NCI-H1092 treated with DMSO at 0.1 percent for 48 hours (cell line): ENCODE measurements at regions not wholly inside any gene's neighbourhood (a gene's known extent, or its start where the extent isn't known, plus 50 kb on each side); places are given as distances from the start of the nearest gene placed in this dataset.
"Not testable (repeated sequence)": the region's sequence is repeated elsewhere in the genome, so short reads cannot be mapped to it uniquely, and the experiment has no call there.

Source experiments
- DNase-seq: peaks from one replicate; lab custom pipeline; 2025; lab: John Stamatoyannopoulos, UW

DNA sequence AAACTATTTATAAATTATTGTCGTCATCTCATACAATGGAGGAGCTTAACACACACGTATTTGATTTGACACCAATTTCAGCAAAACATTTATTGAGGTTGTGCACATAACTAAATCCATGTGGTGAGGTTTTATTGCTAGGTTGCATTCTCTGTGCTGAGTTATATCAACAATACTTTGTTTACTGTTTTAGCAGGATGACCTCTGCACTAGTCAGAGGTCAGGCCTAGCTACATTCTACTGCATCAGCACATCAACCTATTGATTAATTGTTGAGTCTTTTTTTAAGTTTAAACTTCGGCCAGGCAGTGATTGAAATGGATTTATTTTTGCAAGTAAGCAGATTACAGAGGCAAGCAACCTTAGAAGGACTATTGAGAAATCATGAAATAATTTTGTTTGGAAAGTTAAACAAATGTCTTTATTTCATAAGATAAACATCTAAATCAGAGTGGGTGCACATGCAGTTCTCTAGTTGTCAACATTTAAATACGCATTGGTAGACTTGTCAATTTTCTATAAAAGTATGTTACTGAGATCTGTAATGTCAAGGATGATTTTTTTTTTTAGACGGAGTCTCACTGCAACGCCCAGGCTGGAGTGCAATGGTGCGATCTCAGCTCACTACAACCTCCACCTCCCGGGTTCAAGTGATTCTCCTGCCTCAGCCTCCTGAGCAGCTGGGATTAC is 75.2 kb upstream of the CD28 start:
- no peak for DNase-seq

DNA sequence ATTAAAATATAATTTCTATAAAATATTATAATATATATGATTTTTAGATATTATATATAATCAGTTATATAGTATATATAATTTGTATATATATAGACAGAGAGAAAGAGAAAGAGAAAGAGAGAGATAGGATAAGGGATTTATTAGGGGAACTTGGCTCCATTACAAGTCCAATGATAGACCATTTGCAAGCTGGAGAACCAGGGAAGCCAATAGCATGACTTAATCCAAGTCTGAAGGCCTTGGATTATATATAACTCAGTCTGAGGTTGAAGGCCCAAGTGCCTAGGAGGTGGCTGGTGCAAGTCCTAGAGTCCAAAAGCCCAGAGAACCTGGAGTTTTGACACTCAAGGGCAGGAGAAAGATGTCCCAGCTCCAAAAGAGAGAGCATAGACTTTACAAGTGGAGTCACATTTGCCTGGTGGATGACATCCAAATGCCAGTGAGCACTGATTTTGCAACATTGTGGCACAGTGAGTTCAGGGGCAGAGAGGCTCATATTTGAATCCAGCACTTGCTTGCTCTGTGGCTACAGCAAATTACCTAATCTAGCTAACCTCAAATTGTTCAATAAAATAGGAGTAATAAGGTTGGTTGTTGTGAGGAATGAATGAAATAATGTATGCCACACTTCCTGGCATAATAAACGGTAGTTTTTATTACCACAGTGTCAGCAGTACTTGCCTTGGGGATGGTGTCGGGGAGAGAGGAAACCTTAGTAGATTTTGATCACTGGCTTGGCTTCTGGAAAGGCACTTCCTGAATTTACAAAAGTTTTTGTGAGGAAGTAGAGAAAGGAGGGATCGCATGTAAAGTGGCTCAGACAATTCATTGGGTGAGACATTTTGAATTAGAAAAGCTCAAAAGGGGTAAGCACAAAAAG is 69.6 kb upstream of the CD28 start:
- DNase-seq: no peak

DNA sequence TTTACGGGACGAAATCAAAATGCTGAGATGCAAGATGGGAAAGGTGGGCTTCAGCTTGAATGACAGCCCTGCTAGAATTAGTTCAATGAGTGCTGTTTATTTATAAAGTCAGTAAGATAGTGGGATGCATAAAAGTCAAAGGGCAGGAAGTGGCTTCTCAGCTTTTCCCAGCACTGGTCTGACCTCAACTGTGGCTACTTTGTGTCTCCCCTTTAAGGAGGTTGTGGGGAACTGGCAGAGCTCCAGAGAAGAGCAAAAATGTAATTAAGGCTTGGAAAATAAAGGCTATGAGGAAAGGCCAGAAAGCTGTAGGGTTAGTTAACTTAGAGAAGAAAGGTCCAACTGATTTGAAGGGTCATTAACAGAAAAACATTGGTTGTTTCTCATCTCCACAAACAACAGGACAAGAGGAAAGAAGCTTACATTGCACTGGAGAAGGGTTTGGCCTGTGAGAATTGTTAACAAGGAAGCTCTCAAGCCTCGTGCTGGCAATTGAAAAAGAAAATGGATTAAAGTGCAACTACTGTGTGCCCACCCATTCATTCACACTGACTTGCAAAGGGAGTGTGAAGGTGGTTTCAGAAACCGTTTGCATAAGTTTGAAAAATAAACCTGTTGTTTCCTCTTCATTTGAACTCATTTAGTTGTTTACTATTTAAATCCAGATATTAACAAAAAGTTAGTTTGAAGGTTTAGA is 68.8 kb upstream of the CD28 start:
- no peak for DNase-seq

DNA sequence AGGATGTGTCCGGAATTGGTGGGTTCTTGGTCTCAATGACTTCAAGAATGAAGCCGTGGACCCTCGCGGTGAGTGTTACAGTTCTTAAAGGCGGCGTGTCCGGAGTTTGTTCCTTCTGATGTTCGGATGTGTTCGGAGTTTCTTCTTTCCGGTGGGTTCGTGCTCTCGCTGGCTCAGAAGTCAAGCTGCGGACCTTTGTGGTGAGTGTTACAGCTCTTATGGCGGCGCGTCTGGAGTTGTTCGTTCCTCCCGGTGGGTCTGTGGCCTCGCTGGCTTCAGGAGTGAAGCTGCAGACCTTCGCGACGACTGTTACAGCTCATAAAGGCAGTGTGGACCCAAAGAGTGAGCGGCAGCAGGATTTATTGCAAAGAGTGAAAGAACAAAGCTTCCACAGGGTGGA is 64.6 kb upstream of the CD28 start:
- not testable (repeated sequence) for DNase-seq

DNA sequence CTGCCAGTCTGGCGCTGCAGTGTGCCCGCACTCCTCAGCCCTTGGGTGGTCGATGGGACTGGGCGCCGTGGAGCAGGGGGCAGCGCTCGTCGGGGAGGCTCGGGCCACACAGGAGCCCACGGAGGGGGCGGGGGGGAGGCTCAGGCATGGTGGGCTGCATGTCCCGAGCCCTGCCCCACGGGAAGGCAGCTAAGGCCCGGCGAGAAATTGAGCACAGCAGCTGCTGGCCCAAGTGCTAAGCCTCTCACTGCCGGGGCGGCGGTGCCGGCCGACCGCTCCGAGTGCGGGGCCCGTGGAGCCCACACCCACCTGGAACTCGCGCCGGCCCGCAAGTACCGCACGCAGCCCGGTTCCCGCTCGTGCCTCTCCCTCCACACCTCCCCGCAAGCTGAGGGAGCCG is 63.6 kb upstream of the CD28 start:
- DNase-seq: not testable (repeated sequence)

DNA sequence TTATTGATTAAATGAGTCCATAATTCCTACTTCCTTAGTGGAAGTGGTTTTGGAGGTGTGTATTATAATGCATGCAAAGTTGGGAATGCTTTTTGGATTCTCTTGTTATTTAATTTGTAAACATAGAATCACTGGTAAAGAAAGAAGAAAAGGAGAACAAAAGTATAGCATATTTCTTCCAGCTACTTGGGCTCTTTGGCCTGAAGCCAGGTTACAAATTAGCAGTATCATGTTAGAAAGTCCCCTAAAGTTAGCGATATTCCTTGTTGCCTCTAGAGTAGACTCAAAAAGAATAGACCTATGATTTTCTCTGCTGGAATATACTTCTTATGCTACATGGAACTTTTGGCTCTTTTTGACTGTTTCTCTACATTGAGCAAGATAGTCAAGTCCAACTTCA is 60.6 kb upstream of the CD28 start:
- DNase-seq: no peak

DNA sequence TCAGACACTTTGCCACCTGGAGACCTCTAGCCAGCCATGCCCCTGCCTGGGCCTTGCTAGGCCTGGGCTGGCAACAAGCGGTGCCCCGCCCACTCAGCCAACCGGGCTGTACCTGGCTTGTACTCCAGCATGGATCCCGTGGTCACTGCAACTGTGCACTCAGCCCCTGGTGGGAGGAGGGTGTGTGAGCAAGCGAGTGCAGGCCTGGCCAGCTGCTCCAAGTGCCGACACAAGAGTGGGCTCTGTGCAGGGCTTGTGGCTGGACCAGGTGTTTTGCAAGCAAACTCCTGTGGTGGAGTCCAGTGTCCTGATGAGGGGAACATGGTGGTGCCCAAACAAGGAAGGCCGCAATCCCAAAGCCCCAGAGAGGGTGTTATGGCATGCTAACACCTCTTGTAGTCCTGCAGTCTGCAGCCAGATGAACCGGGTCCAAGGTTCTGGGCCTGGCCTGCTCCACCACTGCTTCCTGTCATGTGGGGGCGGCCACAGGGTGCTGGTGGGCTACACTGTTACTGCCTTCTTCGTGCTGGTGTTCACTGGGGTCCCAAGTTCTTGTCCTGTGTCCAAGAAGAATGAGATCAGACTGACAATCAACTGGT is 60.1 kb upstream of the CD28 start:
- DNase-seq: no peak

DNA sequence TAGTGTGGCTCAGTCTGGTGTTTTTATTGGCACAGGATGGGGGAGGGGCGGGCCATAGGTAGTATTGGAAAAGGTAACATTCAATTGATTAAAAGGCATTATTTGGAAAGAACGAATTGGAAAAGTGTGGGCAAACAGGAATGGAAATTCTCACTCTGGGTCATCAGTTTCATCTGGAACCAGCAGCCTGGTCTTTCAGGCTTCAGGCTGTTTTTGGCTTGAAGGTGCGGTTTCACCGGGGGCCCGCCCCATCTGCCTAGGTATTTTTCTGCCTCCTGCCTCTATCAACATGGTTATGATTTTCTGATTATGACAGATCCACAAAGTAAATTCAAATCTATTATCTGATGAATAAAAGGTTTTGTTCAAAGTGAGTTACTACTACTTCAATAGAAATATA is 59.5 kb upstream of the CD28 start:
- DNase-seq: no peak

DNA sequence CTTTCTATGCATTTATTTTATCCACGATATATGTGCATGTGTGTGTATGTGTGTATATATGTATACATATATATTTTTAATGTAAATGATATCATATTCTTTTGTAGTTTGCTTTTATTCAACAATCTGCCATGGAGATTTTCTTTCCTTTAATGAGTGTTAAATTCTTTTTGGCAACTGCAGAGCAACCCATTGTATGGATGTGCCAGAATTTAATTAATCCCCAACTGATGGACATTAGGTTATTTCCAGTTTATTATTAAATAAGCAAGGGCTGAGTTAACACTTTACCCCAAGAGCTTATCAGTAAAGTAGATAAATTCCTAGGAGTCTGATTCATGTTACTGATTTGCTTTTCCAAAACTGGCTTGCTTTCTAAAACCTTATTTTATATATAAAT is 58.9 kb upstream of the CD28 start:
- DNase-seq: no peak

DNA sequence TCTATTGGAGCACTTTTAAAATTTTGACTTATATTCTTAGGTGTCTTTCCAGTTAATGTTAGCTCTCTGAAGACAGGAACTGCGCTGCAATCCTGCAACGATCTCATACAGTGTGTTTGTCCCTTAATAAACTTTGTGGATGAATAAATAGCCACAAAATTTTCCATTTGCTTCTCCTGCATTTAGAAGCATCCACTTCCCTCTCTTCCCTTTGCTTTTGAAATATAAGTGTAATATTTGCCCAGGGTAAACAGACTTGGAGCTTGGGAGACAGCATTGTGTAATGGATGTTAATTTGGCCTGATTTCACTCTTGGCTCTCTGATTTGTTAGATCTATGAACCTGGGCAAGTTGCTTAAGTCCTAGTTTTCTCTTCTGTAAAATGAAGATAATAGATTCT is 58.2 kb upstream of the CD28 start:
- peak; percentile 63 for DNase-seq

DNA sequence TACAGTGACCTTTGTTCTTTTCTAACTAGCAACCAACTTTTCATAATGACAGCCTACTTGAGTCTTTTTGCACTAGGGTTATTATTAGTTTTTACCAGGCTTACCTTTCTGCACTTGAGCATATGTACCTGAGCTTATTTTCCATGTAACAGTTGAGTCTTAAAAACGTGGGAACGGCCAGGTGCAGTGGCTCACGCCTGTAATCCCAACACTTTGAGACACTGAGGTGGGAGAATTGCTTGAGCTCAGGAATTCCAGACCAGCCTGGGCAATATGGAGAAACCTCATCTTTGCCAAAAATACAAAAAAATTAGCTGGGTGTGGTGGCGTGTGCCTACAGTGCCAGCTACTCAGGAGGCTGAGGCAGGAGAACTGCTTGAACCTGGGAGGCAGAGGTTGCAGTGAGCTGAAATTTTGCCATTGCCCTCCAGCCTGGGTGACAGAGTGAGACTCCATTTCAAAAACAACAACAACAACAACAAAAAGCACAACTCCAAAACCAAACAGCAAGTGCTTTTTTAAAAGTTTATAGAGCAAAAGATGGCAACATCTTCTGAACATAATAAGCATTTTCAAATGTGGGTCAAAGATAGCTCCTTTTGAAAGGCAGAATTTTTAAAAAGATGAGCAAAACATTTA is 57.1 kb upstream of the CD28 start:
- DNase-seq: no peak

DNA sequence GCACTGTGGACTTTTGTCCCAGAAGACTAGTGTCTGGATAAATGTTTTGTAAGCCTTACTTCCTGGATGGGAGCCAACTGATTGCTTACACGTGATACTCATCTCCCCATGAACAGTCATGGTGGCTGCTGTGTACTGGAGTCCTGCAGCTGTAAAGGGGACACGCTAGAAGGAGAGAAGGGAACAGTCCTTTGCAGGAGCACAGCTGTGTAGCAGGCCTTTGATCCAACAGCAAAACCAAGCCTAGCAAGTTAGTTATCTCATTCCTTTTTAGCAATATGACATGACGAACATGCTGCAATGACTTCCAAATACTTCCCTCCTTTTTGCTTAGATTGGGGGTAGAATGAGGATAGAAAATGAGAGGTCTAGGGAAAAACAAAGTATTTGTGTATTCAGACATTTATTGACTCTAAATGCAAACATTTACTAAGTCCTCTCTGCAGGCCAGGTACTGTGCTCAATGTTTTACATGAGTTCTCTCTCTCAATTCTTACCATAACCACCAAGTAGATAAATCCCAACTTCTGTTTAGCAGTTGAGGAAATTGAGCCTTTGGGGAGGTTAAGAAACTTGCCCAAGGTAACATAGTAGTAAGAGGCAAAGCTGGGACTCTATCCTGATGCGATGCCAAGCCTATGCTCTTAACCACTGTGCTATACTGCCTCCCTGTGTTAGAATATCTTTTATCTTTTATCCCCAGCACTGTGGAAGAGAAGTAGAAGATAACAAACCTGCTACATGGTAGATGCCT is 55.4 kb upstream of the CD28 start:
- DNase-seq: peak; percentile 49

DNA sequence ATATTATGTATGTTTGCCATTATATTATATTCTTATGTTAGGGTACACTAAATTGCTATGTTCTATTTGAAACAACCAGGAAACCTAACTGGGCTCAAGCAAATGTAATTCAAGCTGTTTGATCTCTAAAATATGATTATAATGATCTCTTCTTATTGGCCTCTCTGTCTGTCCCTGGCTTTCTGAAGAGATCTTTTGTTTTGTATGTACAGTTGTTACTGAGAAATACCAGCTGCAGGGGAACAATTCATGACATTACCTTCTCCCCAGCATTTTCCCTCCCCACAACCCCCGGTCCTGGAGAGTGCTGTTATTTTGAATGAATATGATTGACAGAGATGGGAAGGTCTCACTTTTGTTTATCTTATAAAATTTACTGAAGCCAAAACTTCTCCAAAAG is 54.8 kb upstream of the CD28 start:
- no peak for DNase-seq

DNA sequence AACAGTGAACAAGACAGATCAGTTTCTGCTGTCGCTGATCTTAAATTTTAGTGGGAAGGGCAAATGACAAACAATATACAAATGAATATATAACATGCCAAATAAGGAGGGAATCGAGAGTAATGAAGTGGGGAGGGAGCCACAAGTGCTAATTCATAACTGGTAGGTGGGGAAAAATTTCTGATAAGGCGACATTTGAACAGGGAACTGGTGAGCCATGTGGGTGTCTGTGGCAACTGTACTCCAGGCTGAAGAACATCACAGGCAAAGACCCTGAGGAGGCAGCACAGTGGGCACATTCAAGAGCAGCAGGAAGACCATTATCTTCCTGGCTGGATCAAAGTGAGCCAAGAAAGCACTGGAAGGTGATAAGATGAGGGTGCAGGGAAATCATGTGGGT is 51.6 kb upstream of the CD28 start:
- no peak for DNase-seq

DNA sequence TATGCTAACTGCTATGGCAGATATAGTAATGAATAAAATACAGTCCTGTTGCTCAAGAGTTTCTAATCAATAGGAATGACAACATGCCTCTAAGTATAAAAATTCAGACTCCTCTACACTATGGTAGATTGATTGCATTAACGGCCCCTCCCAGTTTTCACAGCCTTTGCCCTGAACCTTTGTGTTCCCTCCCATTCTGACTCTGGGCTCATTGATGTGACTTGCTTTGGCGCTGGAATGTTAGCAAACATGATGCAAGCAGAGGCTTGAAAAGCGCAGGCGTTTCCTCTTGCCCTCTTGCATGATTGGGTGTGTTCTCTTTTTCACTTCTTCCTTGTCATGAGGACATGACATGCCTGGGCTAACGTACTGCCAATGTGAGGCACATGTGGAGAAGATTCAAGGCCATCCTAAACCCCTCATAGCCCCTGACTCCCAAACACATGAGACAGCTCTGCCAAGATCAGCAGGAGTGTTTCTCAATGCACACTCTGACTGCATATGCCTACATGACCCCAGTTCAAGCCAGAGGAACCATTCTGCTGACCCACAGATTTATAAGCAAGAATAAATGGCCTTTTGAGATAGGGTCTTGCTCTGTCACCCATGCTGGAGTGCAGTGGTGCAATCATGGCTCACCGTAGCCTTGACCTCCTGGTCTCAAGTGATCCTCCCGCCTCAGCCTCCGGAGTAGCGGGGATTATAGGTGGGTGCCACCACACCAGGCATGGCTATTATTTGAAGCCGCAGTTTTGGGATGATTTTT is 49.7 kb upstream of the CD28 start:
- DNase-seq: no peak
